Glutamatergic neuron (in vitro differentiated cells): ENCODE measurements at regions not wholly inside any gene's neighbourhood (a gene's known extent, or its start where the extent isn't known, plus 50 kb on each side); places are given as distances from the start of the nearest gene placed in this dataset.

Experiments
- DNase-seq: peaks from one replicate; pipeline ENCODE4 v3.0.0; 2022
- H3K27ac Mint-ChIP-seq: one replicate; pipeline ENCODE4 v1.8.0; 2020; ENCODE audit warnings: mild to moderate bottlenecking, mixed read lengths, inconsistent platforms; ENCODE audit not compliant: unreplicated experiment
- H3K27me3 Mint-ChIP-seq: one replicate; pipeline ENCODE4 v1.8.0; 2020; ENCODE audit warnings: mild to moderate bottlenecking, moderate library complexity, mixed read lengths, inconsistent platforms; ENCODE audit not compliant: unreplicated experiment
- H3K36me3 Mint-ChIP-seq: one replicate; pipeline ENCODE4 v1.8.0; 2020; ENCODE audit warnings: mild to moderate bottlenecking, mixed read lengths, inconsistent platforms; ENCODE audit not compliant: unreplicated experiment
- H3K4me1 Mint-ChIP-seq: one replicate; pipeline ENCODE4 v1.8.0; 2020; ENCODE audit warnings: mild to moderate bottlenecking, low read depth, mixed read lengths, inconsistent platforms; ENCODE audit not compliant: unreplicated experiment
- H3K4me3 Mint-ChIP-seq: one replicate; pipeline ENCODE4 v1.8.0; 2020; ENCODE audit warnings: mild to moderate bottlenecking, mixed read lengths, inconsistent platforms; ENCODE audit not compliant: unreplicated experiment
- H3K9me3 Mint-ChIP-seq: one replicate; pipeline ENCODE4 v1.8.0; 2020; ENCODE audit warnings: mild to moderate bottlenecking, moderate library complexity, mixed read lengths, inconsistent platforms; ENCODE audit not compliant: unreplicated experiment
- TF ChIP-seq, protein P1 (sequence below): fragments of 200-600 bp; sonication (generic); IDR thresholded peaks from one replicate; pipeline ENCODE4 v1.5.0; 2021; ENCODE audit not compliant: partially characterized antibody, unreplicated experiment

DNA sequence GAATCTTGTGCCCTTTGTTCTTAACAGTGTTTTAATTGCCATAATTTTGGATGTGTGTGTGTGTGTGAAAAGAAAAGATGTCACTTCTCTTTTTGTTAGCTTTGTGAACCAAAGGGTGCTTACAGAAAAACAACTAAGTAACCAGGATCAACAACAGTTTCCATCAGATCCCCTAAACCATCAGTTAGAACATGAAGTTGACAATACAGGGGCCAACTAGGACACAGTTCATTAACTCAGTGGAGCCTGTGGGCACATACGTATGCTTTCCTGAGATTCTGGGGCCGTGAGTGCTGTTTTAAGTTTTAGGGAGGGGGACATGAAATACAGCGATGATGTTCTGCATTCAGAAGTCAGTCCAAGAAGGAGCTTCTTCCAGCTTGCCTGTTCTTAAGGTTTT, 133.6 kb downstream of the TLR5 start:
- Mint-ChIP-seq H3K27me3 (peaks cover 2% of the 10 kb centered on the region), H3K9me3 (no peaks in the 10 kb centered on the region), H3K36me3 (no peaks in the 10 kb centered on the region), H3K4me3 (no peak overlapping the region), H3K4me1 (peaks cover 2% of the 10 kb centered on the region), H3K27ac (no peak overlapping the region)
- no peak for DNase-seq
- TF ChIP-seq, protein P1, sequence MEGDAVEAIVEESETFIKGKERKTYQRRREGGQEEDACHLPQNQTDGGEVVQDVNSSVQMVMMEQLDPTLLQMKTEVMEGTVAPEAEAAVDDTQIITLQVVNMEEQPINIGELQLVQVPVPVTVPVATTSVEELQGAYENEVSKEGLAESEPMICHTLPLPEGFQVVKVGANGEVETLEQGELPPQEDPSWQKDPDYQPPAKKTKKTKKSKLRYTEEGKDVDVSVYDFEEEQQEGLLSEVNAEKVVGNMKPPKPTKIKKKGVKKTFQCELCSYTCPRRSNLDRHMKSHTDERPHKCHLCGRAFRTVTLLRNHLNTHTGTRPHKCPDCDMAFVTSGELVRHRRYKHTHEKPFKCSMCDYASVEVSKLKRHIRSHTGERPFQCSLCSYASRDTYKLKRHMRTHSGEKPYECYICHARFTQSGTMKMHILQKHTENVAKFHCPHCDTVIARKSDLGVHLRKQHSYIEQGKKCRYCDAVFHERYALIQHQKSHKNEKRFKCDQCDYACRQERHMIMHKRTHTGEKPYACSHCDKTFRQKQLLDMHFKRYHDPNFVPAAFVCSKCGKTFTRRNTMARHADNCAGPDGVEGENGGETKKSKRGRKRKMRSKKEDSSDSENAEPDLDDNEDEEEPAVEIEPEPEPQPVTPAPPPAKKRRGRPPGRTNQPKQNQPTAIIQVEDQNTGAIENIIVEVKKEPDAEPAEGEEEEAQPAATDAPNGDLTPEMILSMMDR = no peak

DNA sequence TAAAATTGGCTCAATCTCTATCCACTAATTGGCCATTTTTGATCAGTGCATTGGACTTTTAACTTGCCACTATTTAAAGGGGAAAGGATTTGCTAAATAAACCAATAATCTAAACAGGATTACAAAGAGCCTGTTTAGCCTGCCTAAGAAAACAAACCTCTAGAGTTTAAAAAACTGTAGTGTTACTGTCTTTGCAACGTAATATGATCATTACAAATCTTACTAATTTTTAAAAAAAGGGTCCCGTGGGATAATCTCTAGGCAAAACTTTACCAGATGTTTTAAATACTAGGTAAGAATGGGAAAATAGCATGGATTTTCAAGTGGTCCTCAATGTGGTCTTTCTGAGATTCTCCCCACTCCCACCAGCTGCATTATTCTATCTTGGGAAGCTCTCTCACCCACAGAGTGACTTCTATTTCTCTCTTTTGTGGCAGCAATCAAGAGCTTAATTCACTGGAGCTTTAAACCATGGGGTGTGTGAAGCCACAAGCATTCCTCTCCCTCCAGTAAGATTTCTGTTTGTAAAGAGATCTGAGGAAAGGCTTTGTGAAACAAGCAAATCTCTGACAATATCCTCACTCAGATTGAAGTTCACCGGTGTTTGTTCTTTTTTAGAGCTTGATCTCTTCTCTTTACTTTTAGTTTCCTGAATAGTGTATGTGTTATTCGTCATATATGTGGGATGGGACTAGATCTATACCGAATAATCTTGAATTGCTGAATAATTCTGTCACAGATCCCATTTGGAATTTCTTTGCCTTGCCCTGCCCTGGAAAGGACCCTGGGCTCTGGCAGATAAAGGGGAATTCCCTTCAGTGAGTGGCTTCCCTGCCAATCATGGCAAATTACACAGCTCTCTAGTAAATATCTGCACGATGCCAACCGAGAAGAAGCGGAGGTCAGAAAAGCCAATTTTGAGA, 132.2 kb downstream of the TLR5 start:
- no peaks in the 10 kb centered on the region for H3K9me3 Mint-ChIP-seq
- TF ChIP-seq, protein P1 = no peak
- H3K27ac Mint-ChIP-seq = no peak overlapping the region
- H3K27me3 Mint-ChIP-seq = no peaks in the 10 kb centered on the region
- H3K4me3 Mint-ChIP-seq = no peak overlapping the region
- DNase-seq = no peak
- no peaks in the 10 kb centered on the region for H3K36me3 Mint-ChIP-seq
- peaks cover 2% of the 10 kb centered on the region for H3K4me1 Mint-ChIP-seq

DNA sequence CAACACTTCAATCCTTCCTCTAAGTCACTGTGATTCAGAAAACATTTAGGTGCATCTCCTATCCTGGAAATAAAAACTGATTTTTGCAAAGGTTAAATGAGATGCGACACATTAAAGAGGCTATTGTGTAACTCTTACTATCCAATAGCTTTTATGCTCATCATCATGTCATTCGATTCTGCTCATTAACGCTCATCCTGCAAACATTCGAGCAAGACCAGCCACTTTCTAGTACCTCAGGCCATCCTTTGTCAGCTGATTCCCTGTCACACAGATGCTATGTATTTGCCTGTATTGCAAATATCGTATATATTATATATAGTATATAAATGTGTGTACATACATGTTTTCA, 131.6 kb downstream of the TLR5 start:
- DNase-seq = no peak
- Mint-ChIP-seq H3K36me3 (peaks cover under 1% of the 10 kb centered on the region), H3K4me1 (peaks cover 2% of the 10 kb centered on the region), H3K27me3 (no peaks in the 10 kb centered on the region), H3K4me3 (no peak overlapping the region), H3K9me3 (no peaks in the 10 kb centered on the region), H3K27ac (no peak overlapping the region)
- TF ChIP-seq, protein P1 = no peak

DNA sequence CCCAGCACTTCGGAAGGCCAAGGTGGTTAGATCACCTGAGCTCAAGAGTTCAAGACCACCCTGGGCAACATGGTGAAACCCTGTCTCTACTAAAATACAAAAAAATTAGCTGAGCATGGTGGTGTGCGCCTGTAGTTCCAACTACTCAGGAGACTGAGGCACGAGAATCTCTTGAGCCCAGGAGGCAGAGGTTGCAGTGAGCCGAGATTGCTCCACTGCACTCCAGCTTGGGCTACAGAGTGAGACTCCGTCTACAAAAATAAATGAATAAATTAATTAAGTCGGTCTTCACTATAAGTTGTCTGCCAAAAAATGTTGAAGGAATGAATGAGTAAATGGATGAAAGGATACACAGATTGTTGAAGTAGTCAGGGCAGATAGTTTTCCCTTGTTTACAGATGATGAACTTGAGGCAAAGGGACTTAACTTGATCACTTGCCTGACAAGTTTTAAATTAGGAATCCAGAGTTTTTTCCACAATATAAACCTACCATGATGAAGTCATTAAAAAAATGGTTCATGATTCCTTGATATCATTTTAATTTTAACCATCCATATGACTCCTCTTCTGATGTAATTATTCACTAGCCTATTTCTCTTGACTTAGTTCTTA, 130.8 kb downstream of the TLR5 start:
- no peak overlapping the region for H3K4me3 Mint-ChIP-seq
- H3K4me1 Mint-ChIP-seq = peaks cover 2% of the 10 kb centered on the region
- H3K27ac Mint-ChIP-seq = no peak overlapping the region
- H3K9me3 Mint-ChIP-seq = no peaks in the 10 kb centered on the region
- H3K27me3 Mint-ChIP-seq = no peaks in the 10 kb centered on the region
- TF ChIP-seq, protein P1 = no peak
- DNase-seq = no peak
- peaks cover 3% of the 10 kb centered on the region for H3K36me3 Mint-ChIP-seq

DNA sequence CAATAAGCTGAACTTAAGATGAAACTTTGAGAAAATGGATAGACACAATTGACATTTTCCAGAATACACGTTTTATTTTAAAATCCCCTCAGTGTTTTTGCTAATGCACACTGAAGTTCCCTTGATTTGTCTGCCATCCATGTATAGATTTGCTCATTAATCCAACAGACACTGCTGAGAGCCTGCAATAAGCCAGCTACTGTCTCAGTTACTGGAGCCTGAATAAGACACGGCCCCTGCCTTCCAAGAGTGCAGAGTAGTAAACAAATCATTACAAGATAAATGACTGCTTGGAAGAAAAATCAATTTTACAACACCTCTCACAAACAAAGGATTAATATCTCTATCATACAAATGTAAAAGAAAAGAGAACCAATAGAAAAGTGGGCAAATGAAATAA, 130.1 kb downstream of the TLR5 start:
- Mint-ChIP-seq H3K4me3 (no peak overlapping the region), H3K9me3 (no peaks in the 10 kb centered on the region), H3K27ac (no peak overlapping the region), H3K36me3 (peaks cover 3% of the 10 kb centered on the region), H3K27me3 (no peaks in the 10 kb centered on the region), H3K4me1 (peaks cover 2% of the 10 kb centered on the region)
- TF ChIP-seq, protein P1 = no peak
- DNase-seq = no peak
